GM23338 (cell line): ENCODE measurements at regions not wholly inside any gene's neighbourhood (a gene's known extent, or its start where the extent isn't known, plus 50 kb on each side); places are given as distances from the start of the nearest gene placed in this dataset.

ENCODE experiments used
- ATAC-seq: fragments of 200-7000 bp; cut with Tn5 transposase; 3 replicates; pipeline ENCODE4 v1.9.1; 2020
- DNase-seq: peaks from one replicate; pipeline ENCODE4 v3.0.0-alpha.2; 2015; ENCODE audit warnings: low spot score
- H2AFZ ChIP-seq: fragments of 200-600 bp; sonication (generic); 2 replicates; pipeline ENCODE4 v1.8.0; 2016; ENCODE audit warnings: antibody characterized with exemption, mild to moderate bottlenecking, moderate library complexity
- H3F3A ChIP-seq: fragments of 200-600 bp; sonication (generic); replicated peaks from 2 replicates; pipeline ENCODE4 v1.8.0; 2017; ENCODE audit warnings: antibody characterized with exemption, mixed run types, low read depth
- H3K27ac ChIP-seq: fragments of 200-600 bp; sonication (generic); 2 replicates; pipeline ENCODE4 v1.6.1; 2016; ENCODE audit warnings: low read depth
- H3K27me3 ChIP-seq: fragments of 200-600 bp; sonication (generic); 2 replicates; pipeline ENCODE4 v1.8.0; 2016; ENCODE audit warnings: mild to moderate bottlenecking, mixed run types, moderate library complexity; ENCODE audit not compliant: insufficient read depth
- H3K36me3 ChIP-seq: fragments of 200-600 bp; sonication (generic); 2 replicates; pipeline ENCODE4 v1.8.0; 2016; ENCODE audit warnings: mild to moderate bottlenecking; ENCODE audit not compliant: insufficient read depth
- H3K4me1 ChIP-seq: fragments of 200-600 bp; sonication (generic); 2 replicates; pipeline ENCODE4 v1.8.0; 2016; ENCODE audit warnings: mild to moderate bottlenecking, moderate library complexity; ENCODE audit not compliant: insufficient read depth
- H3K4me2 ChIP-seq: fragments of 200-600 bp; sonication (generic); 2 replicates; pipeline ENCODE4 v1.7.1; 2017; ENCODE audit warnings: mixed run types
- H3K4me3 ChIP-seq: fragments of 200-600 bp; sonication (generic); 2 replicates; pipeline ENCODE4 v1.6.1; 2016; ENCODE audit warnings: mixed run types
- H3K79me2 ChIP-seq: fragments of 200-600 bp; sonication (generic); replicated peaks from 2 replicates; pipeline ENCODE4 v1.8.0; 2017; ENCODE audit warnings: mild to moderate bottlenecking; ENCODE audit not compliant: insufficient read depth
- H3K9me2 ChIP-seq: fragments of 200-600 bp; sonication (generic); 2 replicates; pipeline ENCODE4 v1.8.0; 2017; ENCODE audit not compliant: insufficient read depth
- H4K20me1 ChIP-seq: fragments of 200-600 bp; sonication (generic); replicated peaks from 2 replicates; pipeline ENCODE4 v1.8.0; 2017; ENCODE audit warnings: mild to moderate bottlenecking; ENCODE audit not compliant: insufficient read depth
- H3K27ac Mint-ChIP-seq: 2 replicates; pipeline ENCODE4 v1.8.0; 2020; ENCODE audit warnings: inconsistent platforms, mild to moderate bottlenecking, moderate library complexity, mixed read lengths
- H3K27me3 Mint-ChIP-seq: 3 replicates; pipeline ENCODE4 v1.8.0; 2022; ENCODE audit warnings: low read depth, mild to moderate bottlenecking, moderate library complexity, mixed read lengths, inconsistent platforms; ENCODE audit not compliant: insufficient read depth, poor library complexity
- H3K36me3 Mint-ChIP-seq: 3 replicates; pipeline ENCODE4 v1.8.0; 2021; ENCODE audit warnings: low read depth, mild to moderate bottlenecking, inconsistent platforms, moderate library complexity, mixed read lengths
- H3K4me1 Mint-ChIP-seq: 3 replicates; pipeline ENCODE4 v1.8.0; 2020; ENCODE audit warnings: mild to moderate bottlenecking, inconsistent platforms, mixed read lengths
- H3K4me3 Mint-ChIP-seq: 3 replicates; pipeline ENCODE4 v1.8.0; 2021; ENCODE audit warnings: moderate library complexity, mild to moderate bottlenecking, inconsistent platforms, mixed read lengths
- H3K9me3 Mint-ChIP-seq: 3 replicates; pipeline ENCODE4 v1.8.0; 2020; ENCODE audit warnings: moderate library complexity, mild to moderate bottlenecking, inconsistent platforms, mixed read lengths
- CREB1 ChIP-seq: fragments of 250-450 bp; sonication (Bioruptor Pico); IDR thresholded peaks from 2 replicates; pipeline ENCODE4 v1.5.0; 2020; ENCODE audit warnings: low read depth, mild to moderate bottlenecking, moderate library complexity
- CTCF ChIP-seq, 2 experiments: fragments of 200-600 bp in 1 of 2; sonication (generic) in 1 of 2; conservative IDR thresholded peaks; 2 replicates each; pipeline versions ENCODE4 v1.5.1 to v1.6.1; 2016 to 2017; ENCODE audit warnings: antibody characterized with exemption in 2 of 2, low read depth in 2 of 2, mild to moderate bottlenecking in 2 of 2, moderate library complexity in 1 of 2
- ETS1 ChIP-seq: IDR thresholded peaks from 2 replicates; pipeline ENCODE4 v1.6.1; 2016; ENCODE audit warnings: antibody characterized with exemption
- EZH2 ChIP-seq: fragments of 200-600 bp; sonication (generic); IDR thresholded peaks from one replicate; pipeline ENCODE4 v1.8.0; 2017; ENCODE audit warnings: antibody characterized with exemption, mild to moderate bottlenecking, low read depth; ENCODE audit not compliant: unreplicated experiment
- EZH2phosphoT487 ChIP-seq: fragments of 200-600 bp; sonication (generic); IDR thresholded peaks from one replicate; pipeline ENCODE4 v1.8.1; 2018; ENCODE audit warnings: antibody characterized with exemption; ENCODE audit not compliant: unreplicated experiment
- JUNB ChIP-seq: IDR thresholded peaks from one replicate; pipeline ENCODE4 v1.6.1; 2016; ENCODE audit warnings: antibody characterized with exemption; ENCODE audit not compliant: unreplicated experiment
- NANOG ChIP-seq: IDR thresholded peaks from 2 replicates; pipeline ENCODE4 v1.6.1; 2016; ENCODE audit warnings: antibody characterized with exemption, borderline replicate concordance
- REST ChIP-seq: IDR thresholded peaks from one replicate; pipeline ENCODE4 v1.6.1; 2018; ENCODE audit warnings: antibody characterized with exemption; ENCODE audit not compliant: unreplicated experiment
- STAT1 ChIP-seq: IDR thresholded peaks from one replicate; pipeline ENCODE4 v1.6.1; 2016; ENCODE audit warnings: antibody characterized with exemption; ENCODE audit not compliant: unreplicated experiment

GRCh38 chr11:27239305-27239942 is 123.6 kb downstream of the CCDC34 start (continued):
- TF ChIP-seq ETS1 (no peak), STAT1 (no peak), REST (no peak), NANOG (no peak), EZH2 (no peak), JUNB (no peak), CTCF (conservative IDR thresholded peaks at IDR 0.05; ENCODE audit: low read depth in 2 of 2) (no peak)

GRCh38 chr11:27238811-27239210 is 124.2 kb downstream of the CCDC34 start:
- Mint-ChIP-seq H3K4me1 (peaks cover 12% of the 10 kb centered on the region), H3K27me3 (no peaks in the 10 kb centered on the region), H3K9me3 (no peaks in the 10 kb centered on the region), H3K27ac (no peak overlapping the region), H3K36me3 (no peaks in the 10 kb centered on the region), H3K4me3 (no peak overlapping the region)
- no peak overlapping the region for H3K27ac ChIP-seq
- no peaks in the 10 kb centered on the region for H3K79me2 ChIP-seq
- DNase-seq: no peak
- H3K36me3 ChIP-seq: no peaks in the 10 kb centered on the region
- H4K20me1 ChIP-seq: no peaks in the 10 kb centered on the region
- H3K4me2 ChIP-seq: no peak overlapping the region
- H3K27me3 ChIP-seq: no peaks in the 10 kb centered on the region
- no peaks in the 10 kb centered on the region for H3F3A ChIP-seq
- no peak overlapping the region for H3K4me3 ChIP-seq
- H3K4me1 ChIP-seq: peaks cover 5% of the 10 kb centered on the region; the same call in 1 of the 2 replicates
- ATAC-seq: no peak
- H3K9me2 ChIP-seq: no peaks in the 10 kb centered on the region
- no peak overlapping the region for H2AFZ ChIP-seq
- TF ChIP-seq CTCF (conservative IDR thresholded peaks at IDR 0.05; ENCODE audit: low read depth in 2 of 2): no peak
- TF ChIP-seq NANOG: no peak
- no peak for TF ChIP-seq STAT1
- no peak for TF ChIP-seq CREB1 (CRISPR knock-in tag)
- no peak for TF ChIP-seq EZH2phosphoT487
